NCI-H1105 (cell line): ENCODE measurements at regions not wholly inside any gene's neighbourhood (a gene's known extent, or its start where the extent isn't known, plus 50 kb on each side); places are given as distances from the start of the nearest gene placed in this dataset.

ENCODE experiments used
- DNase-seq: peaks from one replicate; lab custom pipeline; 2025; lab: John Stamatoyannopoulos, UW

DNA sequence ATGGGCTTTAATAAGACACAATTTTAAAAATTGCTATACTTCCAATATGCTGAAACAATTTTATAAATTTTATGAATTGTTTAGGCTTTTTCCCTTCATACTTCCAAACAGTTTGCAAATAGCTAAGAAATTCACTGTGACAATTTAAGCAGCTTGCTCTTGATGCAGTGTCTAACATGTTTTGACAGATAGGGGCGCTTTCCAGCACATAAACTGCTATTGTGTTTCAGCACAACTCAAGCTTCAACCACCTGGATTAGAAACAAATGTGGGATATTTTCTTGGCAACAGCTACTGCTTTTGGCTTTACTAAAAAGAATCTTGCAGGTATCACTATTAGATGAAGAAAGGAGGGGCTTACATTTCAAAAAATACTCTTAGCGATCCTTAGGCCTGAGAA, 565.8 kb upstream of the DPPA4 start:
- no peak for DNase-seq

- no peak for DNase-seq
Observed at GRCh38 chr3:109910772-109911171, 573.4 kb upstream of the DPPA4 start.

- DNase-seq, result no peak
Observed at GRCh38 chr3:109918740-109919139, 581.4 kb upstream of the DPPA4 start.

DNA sequence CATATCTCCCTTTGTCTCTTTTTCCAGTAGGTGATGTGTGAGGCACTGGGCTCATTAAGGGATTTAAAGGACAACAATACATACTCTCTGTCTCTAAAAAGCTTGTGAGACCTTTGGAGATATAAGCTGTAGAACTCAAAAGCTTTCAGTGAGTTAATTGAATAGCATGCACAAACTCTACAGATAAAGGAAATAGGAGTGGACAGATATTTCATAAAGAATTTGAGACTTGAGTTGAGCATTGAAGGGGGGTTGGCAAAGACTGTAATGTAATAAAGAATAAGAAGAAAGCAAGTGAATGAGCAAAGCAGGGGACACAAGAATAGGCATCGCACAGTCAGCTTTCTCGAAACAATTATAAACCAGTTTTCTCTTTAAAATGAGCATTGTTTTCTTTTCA, 583.4 kb upstream of the DPPA4 start:
- DNase-seq, result no peak

DNA sequence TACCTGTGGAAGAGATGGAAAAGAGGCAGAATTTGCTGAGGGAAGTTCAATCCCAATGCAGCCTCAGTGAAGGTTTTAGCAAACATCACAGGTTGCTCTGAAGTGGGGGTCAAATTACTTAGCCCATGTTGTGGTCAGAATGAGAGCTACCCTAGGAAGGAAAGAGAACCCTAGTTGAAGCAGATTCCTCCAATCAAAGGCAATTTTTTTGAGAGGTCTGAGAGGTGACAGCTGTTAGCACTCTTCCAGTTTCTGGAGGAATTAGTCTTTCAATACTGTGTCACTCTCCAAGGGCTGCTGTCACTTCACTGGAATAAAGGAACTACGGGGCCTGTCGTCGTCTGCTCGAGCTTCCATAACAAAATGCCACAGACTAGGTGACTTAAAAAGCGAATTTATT, 584.2 kb upstream of the DPPA4 start:
- no peak for DNase-seq

DNA sequence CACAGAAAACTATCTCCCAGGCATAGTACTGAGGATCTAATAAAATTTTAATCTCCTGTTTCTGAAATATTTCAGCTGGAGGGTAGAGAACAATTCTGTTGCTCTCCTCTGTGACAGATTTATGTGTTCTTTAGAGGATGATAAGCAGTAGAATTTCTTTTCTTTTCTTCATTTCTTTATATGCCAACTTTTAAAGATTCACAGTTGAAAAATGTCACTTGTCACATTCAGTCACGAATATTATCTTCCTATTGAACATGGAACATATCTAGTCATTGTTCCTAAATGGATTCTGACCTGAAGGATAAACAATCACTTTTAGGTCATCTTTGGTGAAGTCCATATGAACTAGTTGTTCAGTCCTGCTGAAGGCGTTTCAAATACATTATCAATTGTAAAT, 585.5 kb upstream of the DPPA4 start:
- no peak for DNase-seq

DNA sequence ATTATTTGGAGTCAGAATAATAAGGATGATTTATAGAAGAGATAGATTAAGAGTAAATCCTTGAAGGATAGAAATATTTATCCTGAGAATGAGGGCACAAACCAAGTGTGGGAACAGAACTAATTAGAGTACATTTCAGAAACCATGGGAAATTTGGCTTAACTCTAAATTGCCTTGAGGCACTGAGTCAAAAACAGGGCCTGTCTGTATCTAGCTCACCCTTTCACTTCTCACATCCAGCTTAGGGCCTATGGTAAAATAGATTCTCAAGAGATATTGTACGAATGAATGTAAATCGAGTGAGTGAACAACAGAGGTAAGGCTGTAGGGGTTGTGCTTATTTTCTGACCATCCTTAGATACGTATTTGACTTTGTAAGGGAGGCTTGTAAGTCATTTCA, 586.1 kb upstream of the DPPA4 start:
- DNase-seq, result no peak

DNA sequence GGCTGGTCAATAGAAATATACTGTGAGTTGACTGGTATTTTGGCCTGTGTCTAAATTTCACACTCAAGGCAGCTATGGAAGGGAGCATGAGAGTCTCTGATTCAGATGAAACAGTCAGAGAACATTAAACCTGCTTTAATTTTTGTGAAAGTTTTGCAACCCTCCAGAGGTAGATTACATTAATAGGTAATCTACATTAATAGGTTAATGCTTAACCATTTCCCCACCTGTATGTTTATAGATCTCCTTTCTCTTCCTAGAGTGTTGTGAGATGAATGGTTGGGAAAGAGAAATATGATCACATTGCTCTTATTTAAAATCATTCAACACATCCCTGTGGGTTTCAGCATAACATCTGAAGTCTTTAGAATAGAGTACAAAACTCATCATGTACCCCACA, 586.9 kb upstream of the DPPA4 start:
- DNase-seq, result no peak

- DNase-seq, result no peak
Observed at GRCh38 chr3:109926376-109926775, 589.0 kb upstream of the DPPA4 start.

DNA sequence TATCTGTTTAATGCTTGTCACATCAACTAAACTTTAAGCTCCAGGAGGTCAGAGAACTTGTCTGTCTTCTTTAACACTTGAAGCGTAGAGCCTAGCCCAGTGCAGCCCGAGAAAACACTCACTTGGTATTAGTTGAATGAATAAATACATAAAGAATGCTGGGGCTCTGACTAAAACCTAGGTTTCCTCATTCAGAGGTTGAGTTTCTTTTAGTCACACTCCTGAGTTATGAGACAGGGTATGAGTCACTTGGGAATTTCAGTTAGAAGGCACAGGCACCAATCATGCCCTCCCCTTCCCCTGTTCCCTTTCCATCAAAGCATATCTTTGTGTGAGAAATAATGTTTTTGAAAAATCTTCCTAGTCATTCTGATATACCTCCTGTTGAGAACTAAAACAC, 589.8 kb upstream of the DPPA4 start:
- no peak for DNase-seq

DNA sequence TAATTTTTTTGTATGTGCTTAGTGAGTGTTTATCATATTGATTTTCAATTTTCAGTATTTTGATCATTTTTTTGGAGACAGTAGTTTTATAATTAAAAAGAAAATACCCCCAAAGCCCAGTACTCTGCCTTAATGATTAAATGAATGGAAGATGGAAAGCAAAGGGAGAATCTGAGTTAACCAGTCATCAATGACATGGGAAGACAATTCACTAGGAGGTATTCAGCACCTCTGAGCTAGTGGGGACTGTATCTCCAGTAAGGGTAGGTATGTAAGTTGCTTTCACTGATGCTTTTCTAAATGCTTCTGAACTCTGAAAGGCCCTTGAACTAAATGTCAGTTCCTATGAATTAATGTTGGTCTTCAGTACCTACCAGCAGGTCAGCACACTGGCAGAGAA, 590.4 kb upstream of the DPPA4 start:
- no peak for DNase-seq

DNA sequence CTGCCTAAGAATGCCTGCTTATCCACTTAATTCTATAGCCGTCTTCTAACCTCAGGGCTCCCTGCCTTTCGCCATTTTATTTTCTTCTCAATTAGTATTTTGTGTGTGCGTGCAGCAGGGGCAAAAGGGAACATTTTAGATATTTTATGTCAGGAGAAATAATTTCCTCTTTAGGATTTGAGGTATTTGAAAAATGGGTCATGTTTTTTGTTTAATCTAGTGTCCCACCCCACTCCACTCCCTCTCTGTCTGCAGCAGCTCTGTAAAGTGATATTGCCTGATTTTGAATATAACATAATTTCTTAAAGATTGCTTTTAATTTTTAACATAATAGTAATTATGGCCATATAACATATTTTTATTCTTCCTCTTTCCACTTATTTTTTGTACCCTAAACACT, 593.2 kb upstream of the DPPA4 start:
- no peak for DNase-seq

- no peak for DNase-seq
Observed at GRCh38 chr3:109933576-109933975, 596.2 kb upstream of the DPPA4 start.

- no peak for DNase-seq
Observed at GRCh38 chr3:109939817-109940216, 602.5 kb upstream of the DPPA4 start.

GRCh38 chr3:109943181-109943580, 605.8 kb upstream of the DPPA4 start:
- DNase-seq, result no peak

DNA sequence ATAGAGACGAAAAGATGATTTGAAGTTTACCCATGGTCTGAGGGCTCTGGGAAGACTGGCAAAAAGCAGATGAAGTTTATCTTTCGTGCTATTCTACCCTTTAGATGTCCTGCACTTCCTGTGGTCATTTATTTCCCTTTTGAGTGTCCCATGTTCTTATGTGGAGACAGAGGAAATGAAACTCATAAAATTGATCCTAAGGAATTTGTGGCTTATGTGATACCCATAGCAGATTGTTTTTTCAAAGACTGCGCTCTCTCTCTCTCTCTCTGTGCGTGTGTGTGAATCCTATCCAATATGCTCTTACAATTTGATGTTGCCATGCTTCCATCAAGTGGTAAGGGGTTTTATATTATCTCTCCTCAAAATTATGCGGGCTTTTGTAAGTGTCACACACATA, 607.5 kb upstream of the DPPA4 start:
- no peak for DNase-seq

- no peak for DNase-seq
Observed at GRCh38 chr3:109952924-109953323, 615.6 kb upstream of the DPPA4 start.

- peak; percentile 45 for DNase-seq
Observed at GRCh38 chr3:109963831-109964230, 626.5 kb upstream of the DPPA4 start.

- DNase-seq, result no peak
Observed at GRCh38 chr3:109973733-109974132, 636.4 kb upstream of the DPPA4 start.

DNA sequence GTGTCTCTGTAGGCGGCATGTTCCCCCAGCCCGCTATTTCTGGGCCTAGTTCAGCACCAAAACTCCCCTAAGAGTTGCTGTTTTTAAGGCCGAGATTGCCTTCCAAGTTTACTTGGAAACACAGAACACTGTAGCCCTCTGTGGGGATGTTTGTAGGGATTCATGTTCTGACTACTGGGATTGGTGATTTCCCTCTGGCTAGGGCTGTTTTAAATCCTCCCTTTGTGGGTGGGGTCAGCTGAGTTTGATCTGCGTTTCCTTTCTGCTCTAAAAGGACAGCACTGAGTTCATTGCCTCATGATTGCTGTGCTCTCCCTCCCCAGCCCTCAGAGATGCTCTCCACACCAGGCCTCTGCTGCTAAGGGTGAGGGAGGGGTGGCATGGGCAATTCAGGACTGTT, 640.6 kb upstream of the DPPA4 start:
- no peak for DNase-seq

DNA sequence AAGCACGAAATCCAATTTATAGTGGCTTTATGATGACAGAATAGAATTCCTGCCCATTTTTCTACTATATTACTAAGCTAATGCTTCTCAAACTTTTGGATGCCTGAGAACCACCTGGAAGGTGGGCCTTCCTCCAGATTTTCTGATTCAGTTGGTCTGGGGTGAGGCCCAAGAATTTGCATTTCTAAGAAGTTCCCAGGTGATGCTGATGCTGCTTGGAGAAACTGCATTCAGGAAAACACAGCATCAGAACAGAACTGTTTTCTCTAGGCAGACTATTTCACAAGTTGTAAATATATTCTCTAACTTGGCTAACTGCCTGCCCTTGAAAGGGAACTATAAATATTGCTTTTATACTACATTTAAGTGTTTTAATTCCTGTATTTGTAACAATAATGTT, 644.9 kb upstream of the DPPA4 start:
- no peak for DNase-seq

GRCh38 chr3:109984976-109985375, 647.6 kb upstream of the DPPA4 start:
- no peak for DNase-seq

DNA sequence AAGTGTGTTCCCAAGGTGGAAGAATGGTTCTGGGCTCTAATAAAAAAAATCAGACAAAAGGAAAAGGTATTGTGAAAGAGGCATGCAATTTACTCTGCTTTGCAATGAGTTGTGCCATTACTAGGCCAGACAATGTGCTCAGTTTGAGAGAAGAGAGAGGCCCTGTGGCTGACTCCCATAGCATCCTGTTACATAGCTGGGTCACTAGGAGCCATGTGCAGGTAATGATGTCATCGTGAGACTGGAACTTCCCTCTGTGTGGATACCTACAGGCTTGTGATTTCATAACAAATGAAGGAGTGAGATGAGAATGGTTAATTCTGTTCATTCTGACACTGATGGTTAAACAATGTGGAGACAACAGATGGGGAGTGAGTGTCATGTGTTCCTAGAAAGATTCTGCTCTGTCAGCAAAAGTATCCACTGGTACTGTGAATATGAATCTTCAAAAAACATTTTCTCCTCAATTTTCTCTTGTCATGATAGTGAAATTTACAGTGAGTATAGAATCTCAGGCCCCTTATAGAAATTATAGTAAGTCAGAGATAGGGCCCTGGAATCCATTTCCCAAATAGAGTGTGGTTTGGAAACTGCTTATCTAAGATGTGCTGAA, 648.7 kb upstream of the DPPA4 start:
- no peak for DNase-seq

- DNase-seq, result no peak
Observed at GRCh38 chr3:109994853-109995252, 657.5 kb upstream of the DPPA4 start.

GRCh38 chr3:109995377-109995776, 658.0 kb upstream of the DPPA4 start:
- no peak for DNase-seq
